Chondrocyte (in vitro differentiated cells): ENCODE measurements at regions not wholly inside any gene's neighbourhood (a gene's known extent, or its start where the extent isn't known, plus 50 kb on each side); places are given as distances from the start of the nearest gene placed in this dataset.

Experiments
- DNase-seq: peaks from one replicate; pipeline ENCODE4 v3.0.0; 2021; ENCODE audit warnings: mixed read lengths, low spot score
- H3K27ac Mint-ChIP-seq: one replicate; pipeline ENCODE4 v1.8.0; 2021; ENCODE audit warnings: mild to moderate bottlenecking, moderate library complexity, mixed read lengths; ENCODE audit not compliant: unreplicated experiment
- H3K27me3 Mint-ChIP-seq: 2 replicates; pipeline ENCODE4 v1.8.0; 2021; ENCODE audit warnings: low read depth, mixed read lengths
- H3K36me3 Mint-ChIP-seq: 2 replicates; pipeline ENCODE4 v1.8.0; 2021; ENCODE audit warnings: low read depth, mixed read lengths
- H3K4me1 Mint-ChIP-seq: 2 replicates; pipeline ENCODE4 v1.8.0; 2021; ENCODE audit warnings: low read depth, mild to moderate bottlenecking, mixed read lengths
- H3K4me3 Mint-ChIP-seq: one replicate; pipeline ENCODE4 v1.8.0; 2021; ENCODE audit warnings: mild to moderate bottlenecking, moderate library complexity, mixed read lengths; ENCODE audit not compliant: unreplicated experiment
- H3K9me3 Mint-ChIP-seq: 2 replicates; pipeline ENCODE4 v1.8.0; 2021; ENCODE audit warnings: low read depth, mixed read lengths
- CTCF ChIP-seq: fragments of 200-600 bp; sonication (generic); IDR thresholded peaks from 2 replicates; pipeline ENCODE4 v1.5.0; 2021; ENCODE audit warnings: antibody characterized with exemption, mild to moderate bottlenecking, moderate library complexity

- peaks cover 16% of the 10 kb centered on the region for H3K4me1 Mint-ChIP-seq
- H3K27me3 Mint-ChIP-seq = no peaks in the 10 kb centered on the region
- H3K36me3 Mint-ChIP-seq = no peaks in the 10 kb centered on the region
- DNase-seq = no peak
- no peak overlapping the region for H3K4me3 Mint-ChIP-seq
- no peak overlapping the region for H3K27ac Mint-ChIP-seq
- TF ChIP-seq CTCF = no peak
- no peaks in the 10 kb centered on the region for H3K9me3 Mint-ChIP-seq
Observed at GRCh38 chr2:148578493-148578884, 66.1 kb upstream of the EPC2 start.

GRCh38 chr2:148582679-148583511, 61.7 kb upstream of the EPC2 start:
- no peak for TF ChIP-seq CTCF
- H3K4me3 Mint-ChIP-seq = no peak overlapping the region
- H3K9me3 Mint-ChIP-seq = no peaks in the 10 kb centered on the region
- H3K36me3 Mint-ChIP-seq = no peaks in the 10 kb centered on the region
- no peak for DNase-seq
- peaks cover 16% of the 10 kb centered on the region for H3K4me1 Mint-ChIP-seq
- peak overlapping the region; percentile 30 for H3K27ac Mint-ChIP-seq
- no peaks in the 10 kb centered on the region for H3K27me3 Mint-ChIP-seq

- no peak overlapping the region for H3K4me3 Mint-ChIP-seq
- no peak overlapping the region for H3K27ac Mint-ChIP-seq
- H3K4me1 Mint-ChIP-seq = peaks cover 16% of the 10 kb centered on the region
- DNase-seq = no peak
- no peaks in the 10 kb centered on the region for H3K36me3 Mint-ChIP-seq
- H3K9me3 Mint-ChIP-seq = no peaks in the 10 kb centered on the region
- TF ChIP-seq CTCF = no peak
- no peaks in the 10 kb centered on the region for H3K27me3 Mint-ChIP-seq
Observed at GRCh38 chr2:148585696-148586095, 58.9 kb upstream of the EPC2 start.

GRCh38 chr2:148586522-148587128, 57.9 kb upstream of the EPC2 start:
- peaks cover 16% of the 10 kb centered on the region for H3K4me1 Mint-ChIP-seq
- H3K36me3 Mint-ChIP-seq = no peaks in the 10 kb centered on the region
- H3K27ac Mint-ChIP-seq = no peak overlapping the region
- no peaks in the 10 kb centered on the region for H3K9me3 Mint-ChIP-seq
- H3K4me3 Mint-ChIP-seq = no peak overlapping the region
- no peak for DNase-seq
- TF ChIP-seq CTCF = no peak
- H3K27me3 Mint-ChIP-seq = no peaks in the 10 kb centered on the region

GRCh38 chr2:148590612-148591011, 53.9 kb upstream of the EPC2 start:
- no peaks in the 10 kb centered on the region for H3K27me3 Mint-ChIP-seq

More at GRCh38 chr2:148590612-148591011, 53.9 kb upstream of the EPC2 start:
- no peak for TF ChIP-seq CTCF
- Mint-ChIP-seq H3K9me3 (no peaks in the 10 kb centered on the region), H3K27ac (no peak overlapping the region), H3K36me3 (no peaks in the 10 kb centered on the region), H3K4me1 (no peaks in the 10 kb centered on the region), H3K4me3 (no peak overlapping the region)
- no peak for DNase-seq
